GM19351 (cell line): ENCODE measurements at regions not wholly inside any gene's neighbourhood (a gene's known extent, or its start where the extent isn't known, plus 50 kb on each side); places are given as distances from the start of the nearest gene placed in this dataset.
"Not testable (repeated sequence)": the region's sequence is repeated elsewhere in the genome, so short reads cannot be mapped to it uniquely, and the experiment has no call there.

Experiments
- ATAC-seq: cut with Tn5 transposase; IDR thresholded peaks from one replicate; pipeline ENCODE4 v1.9.1; 2021; ENCODE audit warnings: mild to moderate bottlenecking, moderate library complexity; ENCODE audit not compliant: unreplicated experiment

GRCh38 chr5:87572090-87572489 is 159.4 kb upstream of the CCNH start:
- ATAC-seq = peak; percentile 64

- peak; percentile 74 for ATAC-seq
These were observed 157.6 kb upstream of the CCNH start for GRCh38 chr5:87570366-87570765.

DNA sequence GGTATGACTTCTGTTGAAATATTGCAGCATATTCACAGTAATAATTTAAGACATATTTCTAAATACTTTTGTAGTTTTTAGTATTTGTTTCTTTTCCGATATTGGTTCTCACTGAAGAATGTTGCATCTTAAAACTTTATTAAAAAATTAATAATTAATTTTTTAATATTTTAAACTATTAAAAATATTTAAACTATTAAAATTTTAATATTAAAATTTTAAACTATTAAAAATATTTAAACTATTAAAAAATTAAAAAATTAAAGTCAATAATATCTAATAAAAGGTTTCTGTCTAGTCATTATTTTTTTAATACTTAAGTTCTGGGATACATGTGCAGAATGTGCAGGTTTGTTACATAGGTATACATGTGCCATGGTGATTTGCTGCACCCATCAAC is 149.3 kb upstream of the CCNH start:
- ATAC-seq = no peak

DNA sequence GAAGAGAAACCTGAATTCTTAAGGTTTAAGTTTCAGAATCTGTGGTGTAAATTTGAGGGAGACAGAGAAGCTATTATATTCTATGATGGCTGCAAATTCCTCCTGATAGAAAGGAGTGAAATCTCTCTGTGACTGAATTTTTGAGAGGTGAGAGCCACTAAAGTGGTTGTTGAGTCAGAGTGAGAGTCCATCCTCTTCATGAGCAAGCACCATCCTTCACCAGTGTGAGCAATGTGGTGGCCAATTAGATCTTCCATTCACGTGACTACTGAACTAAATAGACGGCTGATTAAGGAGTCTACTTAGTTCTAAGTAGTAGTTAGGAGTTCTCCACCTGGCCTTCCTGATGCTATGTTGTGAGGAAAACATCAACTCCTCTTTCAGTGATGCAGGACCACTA is 147.8 kb upstream of the CCNH start:
- no peak for ATAC-seq

DNA sequence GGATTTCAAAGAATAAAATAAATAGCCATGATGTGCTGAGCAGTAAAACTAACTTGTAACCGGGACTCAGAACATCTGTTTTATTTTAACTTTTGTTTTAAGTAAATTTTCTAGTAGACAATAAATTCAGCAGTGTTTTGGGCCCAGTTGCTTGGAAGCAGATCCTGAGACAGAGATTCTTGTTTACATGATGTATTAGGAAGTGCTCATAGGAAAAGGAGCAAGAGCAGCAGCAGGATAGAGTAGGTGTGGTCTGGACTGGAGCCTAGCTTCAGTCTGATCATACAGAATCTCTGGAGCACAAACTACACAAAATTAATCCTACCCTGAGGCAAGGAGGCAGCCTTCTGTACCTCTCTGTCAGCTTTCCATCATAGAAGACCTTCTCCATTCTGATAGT is 139.2 kb upstream of the CCNH start:
- no peak for ATAC-seq

DNA sequence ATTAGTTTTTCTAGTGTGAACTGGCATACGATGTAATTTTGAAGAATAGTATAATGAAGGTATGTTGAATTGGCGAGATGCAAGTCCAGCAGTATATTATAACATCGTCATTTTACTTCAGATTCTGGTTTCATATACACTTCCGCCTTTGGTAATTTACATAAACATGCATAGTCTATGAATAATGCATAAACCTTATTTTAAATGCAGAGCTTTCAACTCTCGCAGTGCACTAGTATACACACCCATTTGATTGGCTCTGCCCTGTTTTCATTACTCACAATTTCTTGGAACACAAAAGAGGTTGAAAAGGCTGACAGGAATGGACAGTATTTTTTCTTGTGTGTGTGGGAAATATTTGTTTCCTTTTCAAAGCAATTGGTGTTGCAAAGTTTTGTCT is 128.9 kb upstream of the CCNH start:
- no peak for ATAC-seq

GRCh38 chr5:87541033-87541432 is 128.3 kb upstream of the CCNH start:
- no peak for ATAC-seq

- ATAC-seq = no peak
These were observed 127.1 kb upstream of the CCNH start for GRCh38 chr5:87539839-87540238.

- no peak for ATAC-seq
These were observed 123.6 kb upstream of the CCNH start for GRCh38 chr5:87536365-87536764.

DNA sequence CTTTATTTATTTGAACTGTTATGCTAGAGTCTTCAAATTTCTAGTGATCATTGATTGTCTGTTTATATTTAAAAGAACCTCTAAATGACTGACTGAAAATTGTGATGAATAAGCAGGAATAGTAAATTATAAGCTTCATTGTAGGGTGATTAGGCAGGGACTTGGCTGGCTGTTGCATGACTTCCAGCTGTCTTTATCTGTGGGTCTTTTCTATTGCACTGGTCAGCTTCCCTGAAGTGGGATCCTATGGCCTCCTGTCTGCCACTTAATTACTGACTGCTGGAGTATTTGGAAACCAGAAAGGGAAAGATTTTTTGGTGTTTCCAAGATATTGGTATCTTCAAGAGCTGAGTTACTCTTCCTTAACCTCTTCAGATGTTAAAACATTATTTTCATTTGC is 123.0 kb upstream of the CCNH start:
- ATAC-seq = no peak

DNA sequence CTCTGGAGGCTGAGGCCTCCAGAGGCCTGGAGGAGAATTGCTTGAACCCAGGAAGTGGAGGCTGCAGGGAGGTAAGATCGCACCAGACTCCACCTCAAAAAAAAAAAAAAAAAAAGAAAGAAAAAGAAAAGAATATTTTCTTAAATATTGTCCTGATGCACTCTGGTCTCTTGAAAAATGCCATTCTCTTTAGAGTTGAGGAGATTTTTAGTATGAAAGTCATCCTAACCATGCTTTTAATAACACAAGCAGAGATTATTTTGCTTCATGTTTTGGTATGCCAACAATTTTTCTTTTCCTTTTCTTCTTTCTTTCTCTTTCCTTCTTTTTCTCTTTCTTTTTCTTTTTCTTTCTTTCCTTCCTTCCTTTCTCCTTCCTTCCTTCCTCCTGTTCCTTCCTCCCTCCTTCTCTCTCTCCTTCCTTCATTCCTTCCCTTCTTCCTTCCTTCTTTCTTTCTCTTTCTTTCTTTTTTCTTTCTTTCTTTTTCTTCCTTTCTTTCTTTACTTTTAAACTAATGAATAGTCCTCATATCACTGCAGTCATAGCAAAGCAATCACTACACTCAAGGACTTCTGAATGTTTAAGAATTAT is 116.9 kb upstream of the CCNH start:
- ATAC-seq = no peak

DNA sequence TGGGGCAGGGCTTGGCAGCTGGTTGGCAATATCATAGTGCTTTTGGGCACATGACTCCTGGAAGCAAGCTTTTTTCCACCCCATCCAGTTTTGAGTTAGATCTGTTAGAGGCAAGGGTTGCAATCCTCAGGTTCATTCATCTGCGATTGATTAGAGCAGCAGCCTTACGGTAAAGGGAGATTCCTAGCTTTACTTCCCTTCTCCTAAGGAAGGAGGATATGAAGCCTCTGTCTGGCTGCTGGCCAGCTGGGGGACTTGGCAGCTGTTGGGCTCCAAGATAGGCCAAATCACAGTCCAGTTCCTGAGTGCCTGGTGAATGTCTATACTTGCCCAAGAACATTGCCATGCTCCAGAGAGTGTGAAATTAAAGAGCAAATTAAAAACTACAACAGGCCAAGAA is 113.4 kb upstream of the CCNH start:
- ATAC-seq = no peak

DNA sequence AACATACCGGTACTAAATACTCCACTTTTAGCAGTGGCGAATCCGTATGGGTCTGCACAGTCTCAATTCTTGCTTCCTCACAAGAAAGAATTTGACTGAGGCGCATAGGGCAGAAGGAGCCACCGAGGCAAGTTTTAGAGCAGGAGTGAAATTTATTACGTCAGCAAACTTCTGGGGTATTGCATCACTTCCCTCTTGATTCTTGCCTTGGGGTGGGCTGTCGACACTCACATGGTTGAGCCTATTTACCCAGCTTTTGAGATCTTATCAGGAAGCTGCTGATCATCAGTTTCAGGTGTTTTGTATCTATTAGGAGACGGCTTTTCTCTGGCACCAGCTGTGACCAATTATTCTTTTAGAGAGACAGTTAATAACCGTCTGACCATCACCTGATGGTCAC is 111.5 kb upstream of the CCNH start:
- ATAC-seq = no peak

GRCh38 chr5:87511778-87512177 is 99.0 kb upstream of the CCNH start:
- ATAC-seq = not testable (repeated sequence)

GRCh38 chr5:87503004-87503403 is 90.3 kb upstream of the CCNH start:
- no peak for ATAC-seq

GRCh38 chr5:87499478-87500410 is 87.0 kb upstream of the CCNH start:
- ATAC-seq = no peak
